CD4-positive, alpha-beta T cell (primary cell): ENCODE measurements at regions not wholly inside any gene's neighbourhood (a gene's known extent, or its start where the extent isn't known, plus 50 kb on each side); places are given as distances from the start of the nearest gene placed in this dataset.

ENCODE experiments used
- ATAC-seq: fragments of 200-7000 bp; cut with Tn5 transposase; one replicate; pipeline ENCODE4 v1.10.0; 2022; ENCODE audit warnings: mild to moderate bottlenecking; ENCODE audit not compliant: poor library complexity
- CTCF ChIA-PET: fragments of 350-600 bp; sonication (Branson Sonifier 250); formaldehyde crosslinking; loops from one replicate; lab custom pipeline; 2021; ENCODE audit warnings: antibody characterized with exemption, inconsistent platforms; lab: Charles Lee
- POLR2A ChIA-PET: fragments of 350-600 bp; sonication (Branson Sonifier 250); formaldehyde crosslinking; loops from one replicate; lab custom pipeline; 2021; ENCODE audit warnings: antibody characterized with exemption, inconsistent platforms; lab: Charles Lee
- DNase-seq, 14 experiments: peaks; one replicate each; pipeline ENCODE4 v3.0.0-alpha.2; 2013 to 2020; ENCODE audit warnings: mixed read lengths in 2 of 14
- H3K27ac ChIP-seq, 2 donors: one replicate each; pipeline versions ENCODE4 v1.5.1 to v1.7.0; 2013; ENCODE audit warnings: low read length in 2 of 2, low read depth in 1 of 2, mild to moderate bottlenecking in 1 of 2
- H3K27me3 ChIP-seq, 2 experiments: 1 replicate in 1 of 2; 2 replicates in 1 of 2; pipeline versions ENCODE4 v1.6.1 to v1.7.0; 2013; ENCODE audit warnings: low read length in 2 of 2, control low read depth in 1 of 2, mild to moderate bottlenecking in 1 of 2, moderate library complexity in 1 of 2; ENCODE audit not compliant: insufficient read depth in 2 of 2, control insufficient read depth in 1 of 2
- H3K36me3 ChIP-seq: one replicate; pipeline ENCODE4 v1.6.1; 2013; ENCODE audit warnings: low read length, control low read depth; ENCODE audit not compliant: insufficient read depth
- H3K4me1 ChIP-seq: one replicate; pipeline ENCODE4 v1.6.1; 2013; ENCODE audit warnings: low read length, control low read depth; ENCODE audit not compliant: insufficient read depth
- H3K4me3 ChIP-seq: one replicate; pipeline ENCODE4 v1.5.1; 2013; ENCODE audit warnings: mild to moderate bottlenecking, low read length, moderate library complexity
- H3K9me3 ChIP-seq, 2 experiments: 1 replicate in 1 of 2; 2 replicates in 1 of 2; pipeline versions ENCODE4 v1.6.1 to v1.7.0; 2013; ENCODE audit warnings: low read length in 2 of 2, mild to moderate bottlenecking in 2 of 2, control low read depth in 1 of 2, moderate library complexity in 1 of 2; ENCODE audit not compliant: control insufficient read depth in 1 of 2, insufficient read depth in 1 of 2
- H3K27ac Mint-ChIP-seq: one replicate; pipeline ENCODE4 v1.8.0; 2020; ENCODE audit warnings: mixed read lengths
- H3K27me3 Mint-ChIP-seq: one replicate; pipeline ENCODE4 v1.8.0; 2021; ENCODE audit warnings: mixed read lengths
- H3K36me3 Mint-ChIP-seq: one replicate; pipeline ENCODE4 v1.8.0; 2021; ENCODE audit warnings: low read depth, mixed read lengths
- H3K4me1 Mint-ChIP-seq: one replicate; pipeline ENCODE4 v1.8.0; 2021; ENCODE audit warnings: low read depth, mixed read lengths
- H3K4me3 Mint-ChIP-seq: one replicate; pipeline ENCODE4 v1.8.0; 2020; ENCODE audit warnings: mild to moderate bottlenecking, mixed read lengths
- H3K9me3 Mint-ChIP-seq: one replicate; pipeline ENCODE4 v1.8.0; 2020; ENCODE audit warnings: mixed read lengths
- intact Hi-C, 2 experiments: fragments of 100-400 bp; cut with DNase I in 1 of 2; cut with micrococcal nuclease in 1 of 2; formaldehyde crosslinking; loops; one replicate each; pipeline versions ENCODE4 v1.15.1 to v1.9.0; 2023 to 2025; cut with DNase I, micrococcal nuclease
- TF ChIP-seq, protein P1 (sequence below): fragments of 200-600 bp; IDR thresholded peaks from one replicate; pipeline ENCODE4 v1.8.0; 2022; ENCODE audit warnings: antibody characterized with exemption, mild to moderate bottlenecking

DNA sequence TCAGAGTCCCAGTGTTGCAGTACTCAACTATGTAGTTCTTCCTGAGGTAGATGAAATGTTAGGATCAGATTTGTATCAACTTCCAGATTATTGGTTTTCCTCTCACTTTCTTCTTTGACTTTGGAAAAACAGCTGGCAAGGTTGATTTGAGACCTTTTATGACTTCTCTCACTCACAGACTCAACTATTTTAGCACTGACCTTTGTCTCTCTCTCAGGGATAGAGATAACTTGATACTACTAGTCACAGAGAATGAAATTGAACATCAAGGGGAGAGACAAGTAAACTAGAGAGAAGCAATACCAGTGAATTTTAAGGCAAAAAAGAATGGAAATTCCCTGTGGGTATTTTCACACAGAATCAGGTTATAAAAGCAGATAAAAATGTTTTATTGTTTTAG is 159.7 kb upstream of the B3GALT2 start:
- CTCF ChIA-PET: no interaction called here
- H3K4me3 Mint-ChIP-seq: no peak overlapping the region
- H3K36me3 Mint-ChIP-seq: no peaks in the 10 kb centered on the region
- H3K27me3 ChIP-seq: no peaks in the 10 kb centered on the region
- H3K27ac ChIP-seq: no peak overlapping the region
- ATAC-seq (no peak), DNase-seq (no peak)
- TF ChIP-seq, protein P1, sequence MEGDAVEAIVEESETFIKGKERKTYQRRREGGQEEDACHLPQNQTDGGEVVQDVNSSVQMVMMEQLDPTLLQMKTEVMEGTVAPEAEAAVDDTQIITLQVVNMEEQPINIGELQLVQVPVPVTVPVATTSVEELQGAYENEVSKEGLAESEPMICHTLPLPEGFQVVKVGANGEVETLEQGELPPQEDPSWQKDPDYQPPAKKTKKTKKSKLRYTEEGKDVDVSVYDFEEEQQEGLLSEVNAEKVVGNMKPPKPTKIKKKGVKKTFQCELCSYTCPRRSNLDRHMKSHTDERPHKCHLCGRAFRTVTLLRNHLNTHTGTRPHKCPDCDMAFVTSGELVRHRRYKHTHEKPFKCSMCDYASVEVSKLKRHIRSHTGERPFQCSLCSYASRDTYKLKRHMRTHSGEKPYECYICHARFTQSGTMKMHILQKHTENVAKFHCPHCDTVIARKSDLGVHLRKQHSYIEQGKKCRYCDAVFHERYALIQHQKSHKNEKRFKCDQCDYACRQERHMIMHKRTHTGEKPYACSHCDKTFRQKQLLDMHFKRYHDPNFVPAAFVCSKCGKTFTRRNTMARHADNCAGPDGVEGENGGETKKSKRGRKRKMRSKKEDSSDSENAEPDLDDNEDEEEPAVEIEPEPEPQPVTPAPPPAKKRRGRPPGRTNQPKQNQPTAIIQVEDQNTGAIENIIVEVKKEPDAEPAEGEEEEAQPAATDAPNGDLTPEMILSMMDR: no peak
- POLR2A ChIA-PET: no interaction called here
- no peaks in the 10 kb centered on the region for H3K4me1 Mint-ChIP-seq
- no peaks in the 10 kb centered on the region for H3K36me3 ChIP-seq
- intact Hi-C loops: no loop called here
- no peaks in the 10 kb centered on the region for H3K4me1 ChIP-seq
- H3K9me3 Mint-ChIP-seq: no peaks in the 10 kb centered on the region
- no peaks in the 10 kb centered on the region for H3K27me3 Mint-ChIP-seq
- H3K9me3 ChIP-seq: peaks cover 0 to 4% of the 10 kb centered on the region in 2 experiments
- H3K27ac Mint-ChIP-seq: no peak overlapping the region
- H3K4me3 ChIP-seq: no peak overlapping the region

GRCh38 chr1:193342811-193343210 is 156.4 kb upstream of the B3GALT2 start:
- CTCF ChIA-PET: no interaction called here
- TF ChIP-seq, protein P1: no peak
- DNase-seq (no peak), ATAC-seq (no peak)
- H3K4me3 Mint-ChIP-seq: no peak overlapping the region
- Histone ChIP-seq H3K4me3 (no peak overlapping the region), H3K36me3 (no peaks in the 10 kb centered on the region), H3K9me3 (peaks cover 0 to 4% of the 10 kb centered on the region in 2 experiments), H3K27ac (no peak overlapping the region), H3K27me3 (no peaks in the 10 kb centered on the region), H3K4me1 (no peaks in the 10 kb centered on the region)
- no peaks in the 10 kb centered on the region for H3K9me3 Mint-ChIP-seq
- intact Hi-C loops: no loop called here
- H3K27ac Mint-ChIP-seq: no peak overlapping the region
- H3K4me1 Mint-ChIP-seq: no peaks in the 10 kb centered on the region
- POLR2A ChIA-PET: no interaction called here
- no peaks in the 10 kb centered on the region for H3K27me3 Mint-ChIP-seq
- H3K36me3 Mint-ChIP-seq: no peaks in the 10 kb centered on the region

- no peaks in the 10 kb centered on the region for H3K36me3 Mint-ChIP-seq
- CTCF ChIA-PET: no interaction called here
Observed at GRCh38 chr1:193340331-193340730, 153.9 kb upstream of the B3GALT2 start.

More at GRCh38 chr1:193340331-193340730, 153.9 kb upstream of the B3GALT2 start:
- TF ChIP-seq, protein P1: no peak
- POLR2A ChIA-PET: no interaction called here
- intact Hi-C loops: no loop called here
- no peak overlapping the region for H3K27ac ChIP-seq
- H3K27ac Mint-ChIP-seq: no peak overlapping the region
- no peaks in the 10 kb centered on the region for H3K9me3 Mint-ChIP-seq
- no peak for DNase-seq
- no peaks in the 10 kb centered on the region for H3K4me1 ChIP-seq
- H3K36me3 ChIP-seq: no peaks in the 10 kb centered on the region
- H3K4me3 Mint-ChIP-seq: no peak overlapping the region
- no peaks in the 10 kb centered on the region for H3K27me3 Mint-ChIP-seq
- no peak overlapping the region for H3K4me3 ChIP-seq
- ATAC-seq: no peak
- no peaks in the 10 kb centered on the region for H3K27me3 ChIP-seq
- no peaks in the 10 kb centered on the region for H3K4me1 Mint-ChIP-seq
- peaks cover 0 to 7% of the 10 kb centered on the region in 2 experiments for H3K9me3 ChIP-seq
